HG03139 (cell line): ENCODE measurements at regions not wholly inside any gene's neighbourhood (a gene's known extent, or its start where the extent isn't known, plus 50 kb on each side); places are given as distances from the start of the nearest gene placed in this dataset.

Experiments used
- ATAC-seq: cut with Tn5 transposase; IDR thresholded peaks from one replicate; pipeline ENCODE4 v1.9.1; 2021; ENCODE audit not compliant: unreplicated experiment

GRCh38 chr5:114018186-114018585 lies 343.7 kb upstream of the KCNN2 start:
- no peak for ATAC-seq

GRCh38 chr5:114038756-114039155 lies 323.1 kb upstream of the KCNN2 start:
- ATAC-seq, result no peak

GRCh38 chr5:114050087-114050486 lies 311.8 kb upstream of the KCNN2 start:
- no peak for ATAC-seq

DNA sequence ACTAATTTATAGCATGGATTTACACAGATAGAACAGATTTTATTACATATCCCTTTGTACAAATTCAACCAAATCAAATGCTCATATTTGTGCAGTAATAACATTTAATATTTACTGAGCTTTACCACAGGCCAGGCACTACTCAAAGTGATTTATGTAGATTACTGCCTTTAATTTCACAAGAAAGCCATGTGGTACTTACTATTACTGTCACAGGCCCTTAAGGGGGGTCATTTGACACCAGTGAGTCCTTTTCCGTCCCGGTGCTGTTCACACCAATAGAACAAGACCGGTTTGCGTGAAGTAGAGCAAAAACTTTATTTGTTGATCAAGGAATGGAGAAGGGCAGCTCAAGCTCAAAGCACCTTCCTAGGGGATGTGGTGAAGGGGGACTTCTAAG lies 308.5 kb upstream of the KCNN2 start:
- ATAC-seq, result no peak

DNA sequence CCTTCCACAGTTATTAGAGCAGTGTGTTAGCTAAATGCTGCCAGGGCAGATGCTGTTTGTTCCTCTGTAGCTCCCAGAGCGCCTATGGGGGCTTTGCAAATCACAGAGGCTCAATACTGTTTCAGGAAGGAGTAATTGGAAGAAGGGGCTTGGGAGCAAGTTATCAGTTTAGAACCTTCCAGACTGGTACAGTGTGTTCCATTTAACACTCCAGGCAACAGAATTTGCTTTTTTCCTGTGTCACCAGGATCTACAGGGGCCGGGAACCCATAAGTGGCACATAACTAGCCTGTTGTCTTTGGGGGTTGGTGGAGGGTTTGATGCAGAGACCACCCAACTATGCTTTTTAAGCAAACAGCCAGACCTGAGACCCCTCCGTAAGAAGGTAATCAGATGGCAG lies 307.3 kb upstream of the KCNN2 start:
- no peak for ATAC-seq

- ATAC-seq, result no peak
Measured at GRCh38 chr5:114055318-114056184, 306.3 kb upstream of the KCNN2 start.

DNA sequence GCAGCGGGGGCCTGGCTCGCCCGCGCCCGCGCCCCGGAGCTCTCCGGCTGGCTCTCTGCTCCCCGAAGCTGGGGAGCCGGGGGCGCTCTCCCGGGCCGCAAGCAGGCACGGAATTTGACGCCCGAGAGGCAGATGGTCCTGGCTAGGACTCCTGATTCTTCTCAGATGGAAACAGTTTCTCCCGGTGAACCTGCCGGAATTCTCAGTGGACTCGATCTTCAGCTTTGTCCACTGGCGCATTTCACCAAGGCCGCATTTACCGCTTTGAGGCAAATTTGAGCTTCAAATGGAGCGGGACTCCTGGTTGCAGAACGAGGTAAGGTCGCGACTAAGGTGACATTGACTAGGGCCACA lies 305.7 kb upstream of the KCNN2 start:
- no peak for ATAC-seq

DNA sequence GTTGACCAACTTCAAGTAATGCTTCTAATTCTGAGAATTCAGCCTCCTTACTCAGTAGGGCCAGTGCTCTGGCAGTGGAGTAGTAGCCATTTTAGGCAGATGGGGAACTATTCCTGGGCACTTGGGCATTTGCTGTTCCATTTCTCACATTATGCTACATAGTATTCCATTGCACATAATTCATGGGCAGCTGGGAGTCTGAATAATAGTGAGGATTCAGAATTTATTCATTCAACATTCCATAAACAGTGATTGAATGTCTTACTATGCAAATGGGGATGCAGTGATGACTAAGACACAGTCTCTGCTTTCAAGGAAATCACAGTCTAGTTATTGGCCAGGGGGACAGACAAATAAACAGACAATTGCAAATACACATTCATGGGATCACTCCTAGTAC lies 301.0 kb upstream of the KCNN2 start:
- ATAC-seq, result no peak

- no peak for ATAC-seq
Measured at GRCh38 chr5:114062932-114063867, 298.7 kb upstream of the KCNN2 start.

GRCh38 chr5:114065912-114066311 lies 296.0 kb upstream of the KCNN2 start:
- no peak for ATAC-seq

DNA sequence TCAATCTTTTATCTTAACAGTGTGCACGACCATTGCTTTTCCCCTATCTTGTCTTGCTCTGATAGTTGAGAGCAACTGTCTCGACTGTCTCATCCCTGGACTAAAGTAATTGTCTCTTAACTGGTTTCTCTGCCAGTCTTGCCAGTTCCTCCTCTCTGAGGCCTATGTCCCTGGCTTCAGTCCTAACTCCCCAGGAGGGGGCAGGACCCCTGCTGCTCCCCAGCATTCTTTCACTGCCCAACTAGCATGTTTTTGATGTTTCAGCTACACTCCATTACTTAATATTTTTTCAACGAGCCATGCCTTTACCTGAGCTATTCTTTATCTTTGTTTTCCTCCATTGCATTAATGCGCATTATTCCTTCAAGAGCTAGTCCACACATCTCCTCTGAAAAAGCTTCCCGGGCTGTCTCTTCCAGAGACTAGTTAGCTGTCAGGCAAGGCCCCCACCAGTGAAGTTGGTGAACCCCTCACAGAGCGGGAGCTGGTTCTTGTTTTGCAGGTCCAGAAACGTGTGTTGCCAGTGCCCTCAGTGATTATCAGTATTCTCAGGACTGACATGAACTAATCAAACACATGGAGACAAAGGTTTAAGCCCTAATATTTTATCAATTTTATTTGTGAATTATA lies 291.7 kb upstream of the KCNN2 start:
- no peak for ATAC-seq

GRCh38 chr5:114089259-114089658 lies 272.6 kb upstream of the KCNN2 start:
- ATAC-seq, result no peak

GRCh38 chr5:114097570-114097969 lies 264.3 kb upstream of the KCNN2 start:
- ATAC-seq, result no peak

DNA sequence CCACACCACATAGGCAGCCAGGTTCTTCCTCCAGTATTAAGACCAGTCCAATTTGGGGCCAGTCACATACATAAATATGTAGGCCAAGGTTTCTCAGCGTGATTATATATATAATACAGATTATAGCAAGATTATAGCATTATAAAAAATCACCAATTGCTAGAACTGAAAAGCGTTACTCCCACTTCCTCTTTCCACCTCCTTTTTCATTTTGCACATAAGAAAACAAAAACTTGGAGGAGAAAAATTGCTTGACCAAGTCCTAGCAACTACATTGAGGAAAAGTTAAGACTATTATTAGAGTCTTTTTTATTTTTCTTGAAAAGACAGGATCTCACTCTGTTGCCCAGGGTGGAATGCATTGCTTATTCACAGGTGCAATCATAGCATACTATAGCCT lies 262.7 kb upstream of the KCNN2 start:
- ATAC-seq, result no peak

- ATAC-seq, result no peak
Measured at GRCh38 chr5:114101153-114101552, 260.7 kb upstream of the KCNN2 start.

DNA sequence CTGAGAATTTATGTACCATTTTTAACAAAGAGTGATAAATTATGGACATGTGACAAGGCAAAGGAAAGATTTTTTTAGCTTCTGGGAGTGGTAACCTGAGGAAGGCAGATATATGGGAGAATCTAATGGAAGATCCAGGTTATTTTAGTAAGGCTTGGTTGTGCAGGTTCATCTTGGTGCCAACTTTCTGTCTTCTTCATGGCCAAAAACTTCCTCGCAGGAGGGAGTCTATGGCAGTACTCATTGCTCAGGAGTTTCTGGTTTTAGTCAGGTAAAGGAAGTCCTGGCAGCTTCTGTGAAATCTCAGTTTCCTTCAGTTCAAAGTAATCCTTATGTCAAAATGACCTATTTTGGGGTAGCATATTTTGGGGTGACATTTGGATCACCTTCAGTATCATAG lies 248.3 kb upstream of the KCNN2 start:
- no peak for ATAC-seq

DNA sequence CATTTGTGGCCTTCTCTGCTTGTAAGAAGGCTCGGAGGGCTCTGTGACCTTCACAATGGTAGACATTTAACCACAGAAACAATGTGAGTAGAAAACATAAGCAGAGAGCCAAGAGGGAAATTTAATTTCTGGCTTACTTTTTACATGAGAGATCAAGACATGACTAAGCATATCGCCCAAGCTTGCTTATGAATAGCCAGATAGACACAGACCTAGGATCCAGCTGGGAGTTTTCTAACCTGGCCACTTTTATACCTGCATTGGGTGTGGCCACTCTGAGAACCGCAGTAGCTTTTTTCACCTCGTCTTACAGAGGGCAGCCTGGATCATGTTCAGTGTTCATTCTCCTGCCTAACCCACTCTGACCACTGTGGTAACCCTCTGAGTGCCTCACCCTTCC lies 244.9 kb upstream of the KCNN2 start:
- ATAC-seq, result no peak

DNA sequence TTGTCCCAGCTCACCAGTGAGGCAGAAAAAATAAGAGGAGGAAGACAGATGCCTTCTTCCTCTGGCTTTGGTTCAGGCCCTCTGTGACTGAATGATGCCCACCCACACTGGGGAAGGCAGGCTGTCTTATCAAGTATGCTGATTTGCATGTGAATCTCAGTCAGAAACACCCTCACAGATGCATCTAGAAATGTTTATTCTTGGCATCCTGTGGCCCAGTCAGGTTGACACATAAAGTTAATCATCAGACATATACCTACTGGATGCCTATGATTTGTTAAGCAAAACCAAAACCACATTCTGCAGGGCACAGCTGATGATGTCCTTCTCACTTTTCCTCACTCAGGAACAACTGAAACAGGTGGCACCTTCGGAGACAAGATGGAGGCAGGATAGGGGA lies 243.4 kb upstream of the KCNN2 start:
- no peak for ATAC-seq

- no peak for ATAC-seq
Measured at GRCh38 chr5:114120166-114120565, 241.7 kb upstream of the KCNN2 start.

- no peak for ATAC-seq
Measured at GRCh38 chr5:114122852-114123251, 239.0 kb upstream of the KCNN2 start.

- ATAC-seq, result no peak
Measured at GRCh38 chr5:114123654-114124053, 238.2 kb upstream of the KCNN2 start.

DNA sequence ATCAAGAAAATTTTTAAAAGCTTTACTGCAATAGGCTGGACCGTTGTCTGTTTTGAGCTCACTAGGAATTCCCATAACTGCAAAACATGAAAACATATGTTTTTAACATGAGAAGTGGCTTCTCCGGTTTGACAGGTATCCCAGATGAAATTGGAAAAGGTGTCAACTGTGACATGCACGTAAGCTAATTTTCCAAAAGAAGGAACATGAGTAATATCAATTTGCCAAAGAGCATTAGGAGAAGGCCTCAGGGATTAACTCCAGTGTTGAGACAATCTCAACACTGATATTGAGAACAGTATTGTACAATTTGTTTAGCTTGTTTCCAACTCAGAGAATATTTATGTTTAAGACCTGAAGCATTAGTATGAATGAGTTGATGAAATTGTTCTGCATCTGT lies 215.5 kb upstream of the KCNN2 start:
- ATAC-seq, result no peak
